ENCODE measurements at regions not wholly inside any gene's neighbourhood (a gene's known extent, or its start where the extent isn't known, plus 50 kb on each side); places are given as distances from the start of the nearest gene placed in this dataset.

DNA sequence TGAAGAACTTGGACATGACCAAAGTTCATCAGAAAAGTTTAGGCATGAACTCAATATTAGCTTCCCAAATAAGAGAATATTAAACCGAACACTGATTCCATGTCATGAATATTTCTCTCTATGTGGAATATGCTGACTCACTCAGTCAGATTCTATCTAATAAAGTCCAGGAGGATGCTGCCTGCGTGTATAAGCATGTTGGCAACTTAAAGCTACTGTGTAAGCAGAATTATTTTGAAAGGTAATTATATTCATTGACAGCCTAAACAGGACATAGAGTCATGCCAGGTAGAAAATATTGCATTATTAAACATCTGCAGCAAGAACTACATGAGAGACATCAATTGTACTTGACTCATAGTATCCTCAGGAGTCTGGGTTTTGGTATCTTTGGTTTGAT is 367.9 kb upstream of the SPOCK3 start:
- ATAC-seq, result no peak
- TF ChIP-seq ZFP3 (CRISPR knock-in tag; IDR thresholded peaks at IDR 0.05) (no peak), ARNTL (CRISPR knock-in tag; IDR thresholded peaks at IDR 0.05; ENCODE audit: borderline replicate concordance, low read depth) (no peak), PPARA (CRISPR knock-in tag; IDR thresholded peaks at IDR 0.05; ENCODE audit: borderline replicate concordance) (no peak)

DNA sequence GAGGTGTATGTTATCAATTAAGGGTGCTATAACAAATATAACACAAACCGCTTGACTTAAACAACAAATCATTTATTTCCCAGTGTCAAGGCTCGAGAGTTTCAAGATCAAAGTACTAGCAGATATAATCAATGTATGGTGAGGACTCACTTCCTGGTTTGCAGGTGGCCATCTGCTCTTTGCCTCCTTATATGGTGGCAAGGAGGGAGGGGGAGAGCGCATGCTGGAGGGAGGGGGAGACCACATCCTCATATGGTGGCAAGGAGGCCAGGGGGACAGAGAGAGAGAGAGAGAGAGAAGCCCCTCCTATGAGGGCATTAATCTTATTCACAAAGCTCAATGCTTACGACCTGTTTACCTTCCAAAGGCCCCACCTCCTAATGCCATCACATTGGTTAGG is 372.3 kb upstream of the SPOCK3 start:
- no peak for TF ChIP-seq GLIS3 (CRISPR knock-in tag; IDR thresholded peaks at IDR 0.05)
- no peak for TF ChIP-seq ISL1 (CRISPR knock-in tag; IDR thresholded peaks at IDR 0.05)
- TF ChIP-seq ZNF8 (CRISPR knock-in tag; IDR thresholded peaks at IDR 0.05), result no peak
- no peak for TF ChIP-seq PATZ1 (CRISPR knock-in tag; IDR thresholded peaks at IDR 0.05; ENCODE audit: borderline replicate concordance)
- no peak for TF ChIP-seq ZNF70 (CRISPR knock-in tag; IDR thresholded peaks at IDR 0.05)
- no peak for TF ChIP-seq BACH2 (CRISPR knock-in tag; IDR thresholded peaks at IDR 0.05; ENCODE audit: borderline replicate concordance)
- no peak for TF ChIP-seq OSR1 (CRISPR knock-in tag; IDR thresholded peaks at IDR 0.05)
- no peak for TF ChIP-seq ZC3H10 (CRISPR knock-in tag; IDR thresholded peaks at IDR 0.05)
- TF ChIP-seq, protein P1, sequence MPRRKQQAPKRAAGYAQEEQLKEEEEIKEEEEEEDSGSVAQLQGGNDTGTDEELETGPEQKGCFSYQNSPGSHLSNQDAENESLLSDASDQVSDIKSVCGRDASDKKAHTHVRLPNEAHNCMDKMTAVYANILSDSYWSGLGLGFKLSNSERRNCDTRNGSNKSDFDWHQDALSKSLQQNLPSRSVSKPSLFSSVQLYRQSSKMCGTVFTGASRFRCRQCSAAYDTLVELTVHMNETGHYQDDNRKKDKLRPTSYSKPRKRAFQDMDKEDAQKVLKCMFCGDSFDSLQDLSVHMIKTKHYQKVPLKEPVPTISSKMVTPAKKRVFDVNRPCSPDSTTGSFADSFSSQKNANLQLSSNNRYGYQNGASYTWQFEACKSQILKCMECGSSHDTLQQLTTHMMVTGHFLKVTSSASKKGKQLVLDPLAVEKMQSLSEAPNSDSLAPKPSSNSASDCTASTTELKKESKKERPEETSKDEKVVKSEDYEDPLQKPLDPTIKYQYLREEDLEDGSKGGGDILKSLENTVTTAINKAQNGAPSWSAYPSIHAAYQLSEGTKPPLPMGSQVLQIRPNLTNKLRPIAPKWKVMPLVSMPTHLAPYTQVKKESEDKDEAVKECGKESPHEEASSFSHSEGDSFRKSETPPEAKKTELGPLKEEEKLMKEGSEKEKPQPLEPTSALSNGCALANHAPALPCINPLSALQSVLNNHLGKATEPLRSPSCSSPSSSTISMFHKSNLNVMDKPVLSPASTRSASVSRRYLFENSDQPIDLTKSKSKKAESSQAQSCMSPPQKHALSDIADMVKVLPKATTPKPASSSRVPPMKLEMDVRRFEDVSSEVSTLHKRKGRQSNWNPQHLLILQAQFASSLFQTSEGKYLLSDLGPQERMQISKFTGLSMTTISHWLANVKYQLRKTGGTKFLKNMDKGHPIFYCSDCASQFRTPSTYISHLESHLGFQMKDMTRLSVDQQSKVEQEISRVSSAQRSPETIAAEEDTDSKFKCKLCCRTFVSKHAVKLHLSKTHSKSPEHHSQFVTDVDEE (CRISPR knock-in tag; IDR thresholded peaks at IDR 0.05), result no peak
- no peak for TF ChIP-seq ARNTL (CRISPR knock-in tag; IDR thresholded peaks at IDR 0.05; ENCODE audit: borderline replicate concordance, low read depth)
- TF ChIP-seq SNAI2 (CRISPR knock-in tag; IDR thresholded peaks at IDR 0.05), result no peak
- TF ChIP-seq, protein P2, sequence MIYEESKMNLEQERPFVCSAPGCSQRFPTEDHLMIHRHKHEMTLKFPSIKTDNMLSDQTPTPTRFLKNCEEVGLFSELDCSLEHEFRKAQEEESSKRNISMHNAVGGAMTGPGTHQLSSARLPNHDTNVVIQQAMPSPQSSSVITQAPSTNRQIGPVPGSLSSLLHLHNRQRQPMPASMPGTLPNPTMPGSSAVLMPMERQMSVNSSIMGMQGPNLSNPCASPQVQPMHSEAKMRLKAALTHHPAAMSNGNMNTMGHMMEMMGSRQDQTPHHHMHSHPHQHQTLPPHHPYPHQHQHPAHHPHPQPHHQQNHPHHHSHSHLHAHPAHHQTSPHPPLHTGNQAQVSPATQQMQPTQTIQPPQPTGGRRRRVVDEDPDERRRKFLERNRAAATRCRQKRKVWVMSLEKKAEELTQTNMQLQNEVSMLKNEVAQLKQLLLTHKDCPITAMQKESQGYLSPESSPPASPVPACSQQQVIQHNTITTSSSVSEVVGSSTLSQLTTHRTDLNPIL (CRISPR knock-in tag; IDR thresholded peaks at IDR 0.05; ENCODE audit: low read depth), result no peak
- no peak for TF ChIP-seq TCF4 (CRISPR knock-in tag; IDR thresholded peaks at IDR 0.05; ENCODE audit: borderline replicate concordance)
- TF ChIP-seq, protein P3, sequence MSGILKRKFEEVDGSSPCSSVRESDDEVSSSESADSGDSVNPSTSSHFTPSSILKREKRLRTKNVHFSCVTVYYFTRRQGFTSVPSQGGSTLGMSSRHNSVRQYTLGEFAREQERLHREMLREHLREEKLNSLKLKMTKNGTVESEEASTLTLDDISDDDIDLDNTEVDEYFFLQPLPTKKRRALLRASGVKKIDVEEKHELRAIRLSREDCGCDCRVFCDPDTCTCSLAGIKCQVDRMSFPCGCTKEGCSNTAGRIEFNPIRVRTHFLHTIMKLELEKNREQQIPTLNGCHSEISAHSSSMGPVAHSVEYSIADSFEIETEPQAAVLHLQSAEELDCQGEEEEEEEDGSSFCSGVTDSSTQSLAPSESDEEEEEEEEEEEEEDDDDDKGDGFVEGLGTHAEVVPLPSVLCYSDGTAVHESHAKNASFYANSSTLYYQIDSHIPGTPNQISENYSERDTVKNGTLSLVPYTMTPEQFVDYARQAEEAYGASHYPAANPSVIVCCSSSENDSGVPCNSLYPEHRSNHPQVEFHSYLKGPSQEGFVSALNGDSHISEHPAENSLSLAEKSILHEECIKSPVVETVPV (CRISPR knock-in tag; IDR thresholded peaks at IDR 0.05), result no peak
- no peak for TF ChIP-seq ZNF565 (CRISPR knock-in tag; conservative IDR thresholded peaks at IDR 0.05; ENCODE audit: low read depth)
- TF ChIP-seq ESRRG (CRISPR knock-in tag; IDR thresholded peaks at IDR 0.05), result no peak
- no peak for TF ChIP-seq CSDC2 (CRISPR knock-in tag; IDR thresholded peaks at IDR 0.05)
- ATAC-seq, result no peak

- no peak for TF ChIP-seq ARNTL (CRISPR knock-in tag; IDR thresholded peaks at IDR 0.05; ENCODE audit: borderline replicate concordance, low read depth)
- no peak for TF ChIP-seq TOX (CRISPR knock-in tag; IDR thresholded peaks at IDR 0.05; ENCODE audit: borderline replicate concordance)
- TF ChIP-seq SNAI2 (CRISPR knock-in tag; IDR thresholded peaks at IDR 0.05), result no peak
- no peak for TF ChIP-seq PPARA (CRISPR knock-in tag; IDR thresholded peaks at IDR 0.05; ENCODE audit: borderline replicate concordance)
- TF ChIP-seq CSDC2 (CRISPR knock-in tag; IDR thresholded peaks at IDR 0.05), result no peak
- no peak for TF ChIP-seq ZNF70 (CRISPR knock-in tag; IDR thresholded peaks at IDR 0.05)
- TF ChIP-seq, protein P2 (CRISPR knock-in tag; IDR thresholded peaks at IDR 0.05; ENCODE audit: low read depth), result no peak
- no peak for TF ChIP-seq OSR1 (CRISPR knock-in tag; IDR thresholded peaks at IDR 0.05)
- TF ChIP-seq RARB (CRISPR knock-in tag; IDR thresholded peaks at IDR 0.05), result no peak
- no peak for TF ChIP-seq ZNF565 (CRISPR knock-in tag; conservative IDR thresholded peaks at IDR 0.05; ENCODE audit: low read depth)
- TF ChIP-seq ZFP30 (CRISPR knock-in tag; IDR thresholded peaks at IDR 0.05), result no peak
- no peak for TF ChIP-seq BACH2 (CRISPR knock-in tag; IDR thresholded peaks at IDR 0.05; ENCODE audit: borderline replicate concordance)
- no peak for TF ChIP-seq ESRRG (CRISPR knock-in tag; IDR thresholded peaks at IDR 0.05)
- no peak for TF ChIP-seq TCF4 (CRISPR knock-in tag; IDR thresholded peaks at IDR 0.05; ENCODE audit: borderline replicate concordance)
- no peak for TF ChIP-seq ISL1 (CRISPR knock-in tag; IDR thresholded peaks at IDR 0.05)
- no peak for TF ChIP-seq ZFP3 (CRISPR knock-in tag; IDR thresholded peaks at IDR 0.05)
- TF ChIP-seq ZNF8 (CRISPR knock-in tag; IDR thresholded peaks at IDR 0.05), result no peak
- TF ChIP-seq ZC3H10 (CRISPR knock-in tag; IDR thresholded peaks at IDR 0.05), result no peak
- ATAC-seq, result no peak
Observed at GRCh38 chr4:167613381-167613780, 379.1 kb upstream of the SPOCK3 start.

Measured in SK-N-SH treated with all-trans-retinoic acid at 6 μM for 48 hours (cell line).